A673 (cell line): ENCODE measurements at regions not wholly inside any gene's neighbourhood (a gene's known extent, or its start where the extent isn't known, plus 50 kb on each side); places are given as distances from the start of the nearest gene placed in this dataset.

Source experiments
- EZH2 ChIP-seq: fragments of 200-600 bp; sonication (generic); IDR thresholded peaks from 2 replicates; pipeline ENCODE4 v1.6.1; 2017; ENCODE audit warnings: borderline replicate concordance, low read depth, mild to moderate bottlenecking, mixed read lengths, antibody characterized with exemption, low read length; ENCODE audit not compliant: poor library complexity, severe bottlenecking
- TF ChIP-seq, protein P1 (sequence below): fragments of 300-800, 200-600 bp; sonication (generic); conservative IDR thresholded peaks from 2 replicates; pipeline ENCODE4 v1.5.1; 2017; ENCODE audit warnings: low read depth, mild to moderate bottlenecking, antibody characterized with exemption, low read length, moderate library complexity, mixed read lengths

DNA sequence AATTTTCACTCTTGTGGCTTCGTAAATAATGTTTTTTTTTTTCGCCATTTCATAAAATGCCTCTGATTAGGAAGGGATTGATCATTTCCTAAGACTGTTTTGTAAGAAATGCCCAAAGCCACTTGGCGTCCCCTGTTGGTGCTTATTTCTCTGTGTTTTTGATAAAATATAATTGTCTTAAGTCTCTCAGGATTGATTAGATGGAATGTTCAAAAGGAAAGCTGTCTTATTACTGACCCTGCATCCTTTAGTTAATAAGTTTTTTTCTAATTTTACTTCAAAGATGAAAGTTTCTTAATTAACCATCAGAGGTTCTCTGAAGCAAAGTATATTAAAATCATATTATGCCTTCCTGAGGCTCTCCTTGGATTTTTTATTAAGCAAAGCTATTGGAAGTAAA, 624.3 kb upstream of the TENM4 start:
- TF ChIP-seq EZH2 = no peak
- TF ChIP-seq, protein P1, sequence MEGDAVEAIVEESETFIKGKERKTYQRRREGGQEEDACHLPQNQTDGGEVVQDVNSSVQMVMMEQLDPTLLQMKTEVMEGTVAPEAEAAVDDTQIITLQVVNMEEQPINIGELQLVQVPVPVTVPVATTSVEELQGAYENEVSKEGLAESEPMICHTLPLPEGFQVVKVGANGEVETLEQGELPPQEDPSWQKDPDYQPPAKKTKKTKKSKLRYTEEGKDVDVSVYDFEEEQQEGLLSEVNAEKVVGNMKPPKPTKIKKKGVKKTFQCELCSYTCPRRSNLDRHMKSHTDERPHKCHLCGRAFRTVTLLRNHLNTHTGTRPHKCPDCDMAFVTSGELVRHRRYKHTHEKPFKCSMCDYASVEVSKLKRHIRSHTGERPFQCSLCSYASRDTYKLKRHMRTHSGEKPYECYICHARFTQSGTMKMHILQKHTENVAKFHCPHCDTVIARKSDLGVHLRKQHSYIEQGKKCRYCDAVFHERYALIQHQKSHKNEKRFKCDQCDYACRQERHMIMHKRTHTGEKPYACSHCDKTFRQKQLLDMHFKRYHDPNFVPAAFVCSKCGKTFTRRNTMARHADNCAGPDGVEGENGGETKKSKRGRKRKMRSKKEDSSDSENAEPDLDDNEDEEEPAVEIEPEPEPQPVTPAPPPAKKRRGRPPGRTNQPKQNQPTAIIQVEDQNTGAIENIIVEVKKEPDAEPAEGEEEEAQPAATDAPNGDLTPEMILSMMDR = no peak
